Transverse colon (tissue), 4 donors: ENCODE measurements at regions not wholly inside any gene's neighbourhood (a gene's known extent, or its start where the extent isn't known, plus 50 kb on each side); places are given as distances from the start of the nearest gene placed in this dataset.

Experiments
- EP300 ChIP-seq: sonication (generic); formaldehyde crosslinking; IDR thresholded peaks from one replicate; pipeline ENCODE4 v1.6.1; 2017; ENCODE audit warnings: antibody characterized with exemption, low read depth
- POLR2A ChIP-seq: fragments of 450-650 bp; IDR thresholded peaks from one replicate; pipeline ENCODE4 v1.6.1; 2016; ENCODE audit warnings: antibody characterized with exemption, mild to moderate bottlenecking, moderate library complexity
- POLR2AphosphoS5 ChIP-seq, 3 donors: sonication (generic); formaldehyde crosslinking; IDR thresholded peaks; one replicate each; pipeline ENCODE4 v1.6.1; 2016; ENCODE audit warnings: antibody characterized with exemption in 3 of 3
- TF ChIP-seq, protein P1 (sequence below), 5 experiments: fragments of 200-600 bp in 3 of 5; fragments of 450-650 bp in 2 of 5; sonication (generic) in 3 of 5; IDR thresholded peaks; 1 replicate in 2 of 5; 2 replicates in 3 of 5; pipeline ENCODE4 v1.5.1; 2016 to 2017; ENCODE audit warnings: antibody characterized with exemption in 5 of 5, inconsistent platforms in 3 of 5, mild to moderate bottlenecking in 2 of 5, moderate library complexity in 1 of 5

DNA sequence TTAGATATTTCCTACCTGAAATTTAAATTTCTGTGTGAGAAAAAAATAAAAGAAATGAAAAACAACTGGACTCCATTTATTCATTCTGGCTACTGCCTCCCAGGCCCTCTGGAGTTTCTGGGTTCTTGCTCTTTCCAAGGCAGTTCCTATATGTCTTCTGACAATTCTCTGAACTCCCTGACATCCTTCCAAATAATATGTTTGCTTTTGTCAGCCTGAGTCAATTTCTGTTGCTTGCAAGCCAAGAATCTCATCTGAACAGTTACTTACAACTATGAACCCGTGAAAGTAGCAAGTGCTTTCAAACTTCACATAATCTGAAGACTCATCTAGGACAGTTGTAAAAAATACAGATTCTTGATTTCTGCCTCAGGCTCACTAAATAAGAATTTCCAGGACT, 216.7 kb upstream of the NPVF start:
- TF ChIP-seq, protein P1, sequence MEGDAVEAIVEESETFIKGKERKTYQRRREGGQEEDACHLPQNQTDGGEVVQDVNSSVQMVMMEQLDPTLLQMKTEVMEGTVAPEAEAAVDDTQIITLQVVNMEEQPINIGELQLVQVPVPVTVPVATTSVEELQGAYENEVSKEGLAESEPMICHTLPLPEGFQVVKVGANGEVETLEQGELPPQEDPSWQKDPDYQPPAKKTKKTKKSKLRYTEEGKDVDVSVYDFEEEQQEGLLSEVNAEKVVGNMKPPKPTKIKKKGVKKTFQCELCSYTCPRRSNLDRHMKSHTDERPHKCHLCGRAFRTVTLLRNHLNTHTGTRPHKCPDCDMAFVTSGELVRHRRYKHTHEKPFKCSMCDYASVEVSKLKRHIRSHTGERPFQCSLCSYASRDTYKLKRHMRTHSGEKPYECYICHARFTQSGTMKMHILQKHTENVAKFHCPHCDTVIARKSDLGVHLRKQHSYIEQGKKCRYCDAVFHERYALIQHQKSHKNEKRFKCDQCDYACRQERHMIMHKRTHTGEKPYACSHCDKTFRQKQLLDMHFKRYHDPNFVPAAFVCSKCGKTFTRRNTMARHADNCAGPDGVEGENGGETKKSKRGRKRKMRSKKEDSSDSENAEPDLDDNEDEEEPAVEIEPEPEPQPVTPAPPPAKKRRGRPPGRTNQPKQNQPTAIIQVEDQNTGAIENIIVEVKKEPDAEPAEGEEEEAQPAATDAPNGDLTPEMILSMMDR (IDR thresholded peaks at IDR 0.05), result no peak
- TF ChIP-seq POLR2A (no peak), EP300 (no peak), POLR2AphosphoS5 (IDR thresholded peaks at IDR 0.05) (no peak)
